ENCODE measurements at regions not wholly inside any gene's neighbourhood (a gene's known extent, or its start where the extent isn't known, plus 50 kb on each side); places are given as distances from the start of the nearest gene placed in this dataset.

GRCh38 chr15:79513417-79513816 lies 81.3 kb downstream of the MINAR1 start:
- TF ChIP-seq CTCF (IDR thresholded peaks at IDR 0.05) (no peak), POLR2A (IDR thresholded peaks at IDR 0.05) (no peak)
